HFF-Myc (cell line): ENCODE measurements at regions not wholly inside any gene's neighbourhood (a gene's known extent, or its start where the extent isn't known, plus 50 kb on each side); places are given as distances from the start of the nearest gene placed in this dataset.

Experiments
- DNase-seq: peaks from one replicate; pipeline ENCODE4 v3.0.0-alpha.2; 2011; ENCODE audit warnings: low read depth; ENCODE audit errors: extremely low read depth
- H3K4me3 ChIP-seq: replicated peaks from 2 replicates; pipeline ENCODE4 v1.5.1; 2011; ENCODE audit warnings: low read depth, mild to moderate bottlenecking, control low read depth, low read length
- TF ChIP-seq, protein P1 (sequence below): IDR thresholded peaks from 2 replicates; pipeline ENCODE4 v1.5.1; 2012; ENCODE audit warnings: mild to moderate bottlenecking, low read depth, low read length, control low read depth; ENCODE audit errors: missing control alignments

DNA sequence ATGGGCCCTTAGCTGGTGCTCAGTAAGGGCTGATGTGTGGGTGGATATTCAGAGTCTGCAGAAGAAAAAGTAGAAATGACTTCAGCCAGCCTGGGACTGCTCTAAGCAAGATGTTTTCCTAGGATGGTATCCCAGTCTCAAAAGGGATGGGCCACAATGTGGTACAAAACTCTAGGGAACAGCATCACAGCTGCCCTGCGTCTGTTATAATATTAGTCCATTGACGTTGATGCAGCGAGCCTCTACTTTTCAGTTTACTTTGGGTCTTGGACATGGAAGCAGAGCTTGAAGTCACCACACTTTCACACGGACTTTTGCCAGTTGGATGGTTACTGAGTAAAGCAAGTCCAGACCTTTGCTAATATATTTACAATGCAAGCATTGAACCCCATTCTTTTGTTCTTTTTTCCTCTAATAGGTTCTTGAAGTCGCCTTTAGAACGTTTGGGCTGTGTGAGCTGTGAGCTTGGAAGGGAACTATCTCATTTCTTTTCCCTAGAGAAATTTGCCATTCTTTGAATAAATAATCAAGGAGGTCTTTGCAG lies 105.7 kb downstream of the RDH14 start:
- TF ChIP-seq, protein P1, sequence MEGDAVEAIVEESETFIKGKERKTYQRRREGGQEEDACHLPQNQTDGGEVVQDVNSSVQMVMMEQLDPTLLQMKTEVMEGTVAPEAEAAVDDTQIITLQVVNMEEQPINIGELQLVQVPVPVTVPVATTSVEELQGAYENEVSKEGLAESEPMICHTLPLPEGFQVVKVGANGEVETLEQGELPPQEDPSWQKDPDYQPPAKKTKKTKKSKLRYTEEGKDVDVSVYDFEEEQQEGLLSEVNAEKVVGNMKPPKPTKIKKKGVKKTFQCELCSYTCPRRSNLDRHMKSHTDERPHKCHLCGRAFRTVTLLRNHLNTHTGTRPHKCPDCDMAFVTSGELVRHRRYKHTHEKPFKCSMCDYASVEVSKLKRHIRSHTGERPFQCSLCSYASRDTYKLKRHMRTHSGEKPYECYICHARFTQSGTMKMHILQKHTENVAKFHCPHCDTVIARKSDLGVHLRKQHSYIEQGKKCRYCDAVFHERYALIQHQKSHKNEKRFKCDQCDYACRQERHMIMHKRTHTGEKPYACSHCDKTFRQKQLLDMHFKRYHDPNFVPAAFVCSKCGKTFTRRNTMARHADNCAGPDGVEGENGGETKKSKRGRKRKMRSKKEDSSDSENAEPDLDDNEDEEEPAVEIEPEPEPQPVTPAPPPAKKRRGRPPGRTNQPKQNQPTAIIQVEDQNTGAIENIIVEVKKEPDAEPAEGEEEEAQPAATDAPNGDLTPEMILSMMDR = no peak
- no peak for DNase-seq
- H3K4me3 ChIP-seq = no peak overlapping the region

DNA sequence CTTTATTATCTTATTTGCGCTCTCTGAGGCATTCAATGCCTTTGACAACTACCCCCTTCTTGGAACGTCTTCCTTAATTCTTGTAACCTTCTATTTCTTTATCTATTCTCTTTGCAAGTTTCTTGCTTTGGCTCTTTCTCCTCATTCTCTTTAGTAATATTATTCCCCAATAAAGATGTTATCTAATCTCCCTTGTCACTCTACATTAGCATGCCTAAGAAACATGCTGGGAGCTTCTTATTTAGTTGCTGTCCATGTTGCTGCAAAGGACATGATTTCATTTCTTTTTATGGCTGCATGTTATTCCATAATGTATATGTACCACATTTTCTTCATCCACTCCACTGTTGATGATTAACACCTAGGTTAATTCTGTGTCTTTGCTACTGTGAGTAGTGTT lies 113.7 kb downstream of the RDH14 start:
- TF ChIP-seq, protein P1 = no peak
- DNase-seq = no peak
- H3K4me3 ChIP-seq = no peak overlapping the region

DNA sequence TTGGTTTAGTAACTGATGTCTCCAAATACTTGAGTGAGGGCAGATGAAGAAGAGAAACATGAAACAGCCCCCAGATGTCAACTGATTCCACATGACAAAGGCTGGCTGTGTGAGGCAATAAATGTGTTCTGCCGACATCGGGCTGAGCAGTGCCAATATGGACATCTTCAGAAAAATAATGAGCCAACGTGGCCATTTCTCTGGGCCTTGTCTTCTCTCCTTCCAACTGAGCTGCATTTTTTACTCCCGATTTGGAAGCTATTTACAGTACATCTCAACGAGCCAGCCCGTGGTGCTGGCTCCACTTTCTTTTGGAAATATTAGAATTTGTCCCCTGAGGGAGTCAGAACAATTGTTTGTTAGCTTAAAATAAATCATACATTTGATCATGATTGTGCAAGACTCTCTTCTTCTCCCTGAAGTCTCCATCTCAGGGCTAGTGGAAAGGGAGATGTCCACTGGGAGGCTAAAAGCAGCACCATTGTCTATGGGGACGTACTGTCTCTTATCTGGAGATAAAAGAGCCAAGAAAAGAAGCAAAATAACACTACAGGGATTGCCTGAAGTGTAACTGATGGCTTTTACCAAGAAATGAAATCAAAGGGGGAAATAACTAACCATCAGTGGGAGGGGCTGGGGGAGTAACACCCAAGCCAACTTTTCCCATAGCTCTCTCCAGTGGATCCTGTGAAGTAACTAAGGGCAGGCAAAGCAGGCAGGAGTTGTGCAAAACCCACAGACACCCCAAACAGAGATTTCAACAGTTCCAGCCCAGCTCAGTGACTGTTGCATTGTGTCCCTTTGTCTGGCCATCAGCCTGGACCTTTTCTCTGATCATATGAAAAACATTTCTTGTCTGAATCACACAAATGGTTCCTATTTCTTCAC lies 114.8 kb downstream of the RDH14 start:
- H3K4me3 ChIP-seq = no peak overlapping the region
- TF ChIP-seq, protein P1 = no peak
- DNase-seq = no peak

DNA sequence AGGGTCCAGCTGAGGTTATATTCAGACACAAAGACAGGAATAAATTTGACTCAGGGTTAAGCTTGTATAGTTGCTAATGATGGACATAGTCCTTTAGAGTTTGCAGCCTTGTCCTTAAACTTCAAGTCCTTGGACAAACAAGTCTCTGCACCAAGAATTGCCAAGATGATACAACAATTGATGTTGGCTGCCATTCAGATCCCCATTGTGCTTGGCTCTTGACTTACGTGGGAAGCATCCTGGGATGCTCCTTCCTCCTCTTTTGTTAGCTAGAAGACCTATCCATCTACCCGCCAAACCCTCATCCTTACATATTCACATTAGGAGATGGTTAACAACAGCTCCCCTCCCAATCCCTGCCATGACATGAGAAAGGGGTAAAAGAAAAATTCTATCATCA lies 115.6 kb downstream of the RDH14 start:
- no peak for DNase-seq
- H3K4me3 ChIP-seq = no peak overlapping the region
- TF ChIP-seq, protein P1 = no peak

DNA sequence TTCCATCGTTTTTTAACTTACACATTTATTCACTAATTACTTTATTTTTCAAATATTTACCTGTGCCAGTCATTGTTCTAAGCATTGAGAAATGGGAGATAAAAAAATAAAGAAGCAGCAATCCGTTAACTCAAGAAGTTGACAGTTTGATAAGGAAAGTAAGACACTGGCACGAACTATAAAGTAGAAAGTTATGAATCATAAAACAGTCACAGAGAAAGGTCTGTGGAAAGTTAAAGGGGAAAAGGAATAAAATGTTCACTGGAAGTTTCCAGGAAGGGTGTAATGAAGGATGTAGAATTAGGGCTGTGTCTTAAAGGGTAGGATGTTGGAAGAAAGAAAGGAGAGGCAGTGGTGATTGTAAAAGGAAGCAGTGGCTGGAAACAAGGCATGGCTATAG lies 118.9 kb downstream of the RDH14 start:
- TF ChIP-seq, protein P1 = no peak
- no peak overlapping the region for H3K4me3 ChIP-seq
- DNase-seq = no peak

DNA sequence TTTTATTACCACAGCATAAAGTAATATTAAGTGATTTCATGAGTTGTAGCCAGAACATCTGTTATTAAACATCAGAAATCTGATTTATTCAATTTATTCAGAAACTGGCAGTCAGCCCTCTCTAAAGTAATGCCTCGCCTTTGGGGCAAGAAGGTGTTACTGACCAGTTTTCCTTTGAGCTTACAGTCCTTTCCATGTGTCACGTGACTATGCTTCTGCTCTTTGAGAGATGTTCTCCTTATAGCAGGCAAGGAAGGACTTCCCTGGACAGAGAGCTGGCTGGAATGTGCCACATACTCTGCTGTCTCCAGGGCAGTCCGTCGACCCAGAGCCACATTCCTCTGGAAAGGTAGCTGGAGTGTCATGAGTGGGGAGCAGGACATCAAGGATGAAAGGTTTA lies 119.7 kb downstream of the RDH14 start:
- no peak overlapping the region for H3K4me3 ChIP-seq
- no peak for DNase-seq
- TF ChIP-seq, protein P1 = no peak
